ENCODE measurements at regions not wholly inside any gene's neighbourhood (a gene's known extent, or its start where the extent isn't known, plus 50 kb on each side); places are given as distances from the start of the nearest gene placed in this dataset.

- TF ChIP-seq, protein P1, sequence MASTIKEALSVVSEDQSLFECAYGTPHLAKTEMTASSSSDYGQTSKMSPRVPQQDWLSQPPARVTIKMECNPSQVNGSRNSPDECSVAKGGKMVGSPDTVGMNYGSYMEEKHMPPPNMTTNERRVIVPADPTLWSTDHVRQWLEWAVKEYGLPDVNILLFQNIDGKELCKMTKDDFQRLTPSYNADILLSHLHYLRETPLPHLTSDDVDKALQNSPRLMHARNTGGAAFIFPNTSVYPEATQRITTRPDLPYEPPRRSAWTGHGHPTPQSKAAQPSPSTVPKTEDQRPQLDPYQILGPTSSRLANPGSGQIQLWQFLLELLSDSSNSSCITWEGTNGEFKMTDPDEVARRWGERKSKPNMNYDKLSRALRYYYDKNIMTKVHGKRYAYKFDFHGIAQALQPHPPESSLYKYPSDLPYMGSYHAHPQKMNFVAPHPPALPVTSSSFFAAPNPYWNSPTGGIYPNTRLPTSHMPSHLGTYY (CRISPR knock-in tag; IDR thresholded peaks at IDR 0.05) = no peak
- TF ChIP-seq, protein P2, sequence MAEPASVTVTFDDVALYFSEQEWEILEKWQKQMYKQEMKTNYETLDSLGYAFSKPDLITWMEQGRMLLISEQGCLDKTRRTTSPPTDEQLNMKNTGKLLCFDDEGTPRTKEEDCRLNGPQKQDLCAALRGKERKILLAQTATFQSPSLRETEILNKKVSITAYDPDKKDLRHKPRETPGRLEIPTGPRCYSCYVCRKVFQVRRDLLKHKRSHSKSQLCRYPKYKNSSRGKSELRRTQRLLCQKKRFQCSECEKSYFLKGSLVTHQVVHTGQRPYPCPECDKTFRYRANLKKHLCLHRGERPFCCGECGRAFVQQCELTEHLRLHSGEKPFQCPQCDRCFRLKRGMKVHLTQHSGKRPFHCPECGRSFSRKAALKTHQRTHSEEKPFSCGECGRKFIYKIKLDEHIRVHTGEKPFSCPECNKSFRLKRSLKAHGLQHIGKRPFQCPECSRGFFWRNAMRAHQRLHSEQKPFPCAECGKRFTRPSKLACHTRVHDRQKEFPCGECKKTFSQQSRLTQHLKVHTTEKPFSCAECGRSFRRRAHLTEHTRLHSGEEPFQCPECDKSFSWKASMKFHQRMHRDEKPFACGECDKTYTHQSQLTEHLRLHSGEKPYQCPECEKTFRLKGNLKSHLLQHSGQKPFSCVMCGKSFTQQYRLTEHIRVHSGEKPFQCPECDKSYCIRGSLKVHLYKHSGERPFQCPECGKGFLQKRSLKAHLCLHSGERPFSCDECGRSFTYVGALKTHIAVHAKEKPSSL (CRISPR knock-in tag; conservative IDR thresholded peaks at IDR 0.05) = no peak
- no peak for TF ChIP-seq ZNF416 (CRISPR knock-in tag; IDR thresholded peaks at IDR 0.05)
- TF ChIP-seq RELA (CRISPR knock-in tag; IDR thresholded peaks at IDR 0.05; ENCODE audit: borderline replicate concordance) = no peak
- TF ChIP-seq, protein P3, sequence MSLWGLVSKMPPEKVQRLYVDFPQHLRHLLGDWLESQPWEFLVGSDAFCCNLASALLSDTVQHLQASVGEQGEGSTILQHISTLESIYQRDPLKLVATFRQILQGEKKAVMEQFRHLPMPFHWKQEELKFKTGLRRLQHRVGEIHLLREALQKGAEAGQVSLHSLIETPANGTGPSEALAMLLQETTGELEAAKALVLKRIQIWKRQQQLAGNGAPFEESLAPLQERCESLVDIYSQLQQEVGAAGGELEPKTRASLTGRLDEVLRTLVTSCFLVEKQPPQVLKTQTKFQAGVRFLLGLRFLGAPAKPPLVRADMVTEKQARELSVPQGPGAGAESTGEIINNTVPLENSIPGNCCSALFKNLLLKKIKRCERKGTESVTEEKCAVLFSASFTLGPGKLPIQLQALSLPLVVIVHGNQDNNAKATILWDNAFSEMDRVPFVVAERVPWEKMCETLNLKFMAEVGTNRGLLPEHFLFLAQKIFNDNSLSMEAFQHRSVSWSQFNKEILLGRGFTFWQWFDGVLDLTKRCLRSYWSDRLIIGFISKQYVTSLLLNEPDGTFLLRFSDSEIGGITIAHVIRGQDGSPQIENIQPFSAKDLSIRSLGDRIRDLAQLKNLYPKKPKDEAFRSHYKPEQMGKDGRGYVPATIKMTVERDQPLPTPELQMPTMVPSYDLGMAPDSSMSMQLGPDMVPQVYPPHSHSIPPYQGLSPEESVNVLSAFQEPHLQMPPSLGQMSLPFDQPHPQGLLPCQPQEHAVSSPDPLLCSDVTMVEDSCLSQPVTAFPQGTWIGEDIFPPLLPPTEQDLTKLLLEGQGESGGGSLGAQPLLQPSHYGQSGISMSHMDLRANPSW (CRISPR knock-in tag; conservative IDR thresholded peaks at IDR 0.05; ENCODE audit: low read depth) = no peak
- no peak for TF ChIP-seq ZNF219 (CRISPR knock-in tag; IDR thresholded peaks at IDR 0.05; ENCODE audit: borderline replicate concordance)
- no peak for TF ChIP-seq CREM (CRISPR knock-in tag; IDR thresholded peaks at IDR 0.05)
- no peak for TF ChIP-seq ATF1 (CRISPR knock-in tag; IDR thresholded peaks at IDR 0.05)
- no peak for TF ChIP-seq GRHL2 (CRISPR knock-in tag; IDR thresholded peaks at IDR 0.05; ENCODE audit: insufficient replicate concordance, severe bottlenecking)
- TF ChIP-seq, protein P4, sequence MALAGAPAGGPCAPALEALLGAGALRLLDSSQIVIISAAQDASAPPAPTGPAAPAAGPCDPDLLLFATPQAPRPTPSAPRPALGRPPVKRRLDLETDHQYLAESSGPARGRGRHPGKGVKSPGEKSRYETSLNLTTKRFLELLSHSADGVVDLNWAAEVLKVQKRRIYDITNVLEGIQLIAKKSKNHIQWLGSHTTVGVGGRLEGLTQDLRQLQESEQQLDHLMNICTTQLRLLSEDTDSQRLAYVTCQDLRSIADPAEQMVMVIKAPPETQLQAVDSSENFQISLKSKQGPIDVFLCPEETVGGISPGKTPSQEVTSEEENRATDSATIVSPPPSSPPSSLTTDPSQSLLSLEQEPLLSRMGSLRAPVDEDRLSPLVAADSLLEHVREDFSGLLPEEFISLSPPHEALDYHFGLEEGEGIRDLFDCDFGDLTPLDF (CRISPR knock-in tag; IDR thresholded peaks at IDR 0.05) = no peak
Measured at GRCh38 chr1:69103705-69104385, 463.9 kb upstream of the LRRC7 start (continued).

- Mint-ChIP-seq H3K27me3 (ENCODE audit: low read depth) (no peaks in the 10 kb centered on the region; the same call in 1 of the 2 replicates), H3K9me3 (peaks cover 37% of the 10 kb centered on the region), H3K36me3 (peaks cover 29% of the 10 kb centered on the region), H3K4me1 (no peaks in the 10 kb centered on the region), H3K4me3 (no peak overlapping the region), H3K27ac (no peak overlapping the region)
- POLR2A ChIA-PET = no interaction called here
- no peak for DNase-seq (ENCODE audit: low spot score)
- CTCF ChIA-PET = no interaction called here
- ATAC-seq = no peak
- no peak for TF ChIP-seq ZNF263 (CRISPR knock-in tag; IDR thresholded peaks at IDR 0.05; ENCODE audit: low read depth)
- TF ChIP-seq CREM (CRISPR knock-in tag; IDR thresholded peaks at IDR 0.05) = no peak
- TF ChIP-seq ZNF281 (CRISPR knock-in tag; IDR thresholded peaks at IDR 0.05) = no peak
- TF ChIP-seq EMX1 (CRISPR knock-in tag; IDR thresholded peaks at IDR 0.05) = no peak
- no peak for TF ChIP-seq SOX15 (CRISPR knock-in tag; IDR thresholded peaks at IDR 0.05)
- TF ChIP-seq FOXP1 (CRISPR knock-in tag; IDR thresholded peaks at IDR 0.05; ENCODE audit: borderline replicate concordance) = no peak
- TF ChIP-seq, protein P1 (CRISPR knock-in tag; IDR thresholded peaks at IDR 0.05) = no peak
- TF ChIP-seq, protein P5, sequence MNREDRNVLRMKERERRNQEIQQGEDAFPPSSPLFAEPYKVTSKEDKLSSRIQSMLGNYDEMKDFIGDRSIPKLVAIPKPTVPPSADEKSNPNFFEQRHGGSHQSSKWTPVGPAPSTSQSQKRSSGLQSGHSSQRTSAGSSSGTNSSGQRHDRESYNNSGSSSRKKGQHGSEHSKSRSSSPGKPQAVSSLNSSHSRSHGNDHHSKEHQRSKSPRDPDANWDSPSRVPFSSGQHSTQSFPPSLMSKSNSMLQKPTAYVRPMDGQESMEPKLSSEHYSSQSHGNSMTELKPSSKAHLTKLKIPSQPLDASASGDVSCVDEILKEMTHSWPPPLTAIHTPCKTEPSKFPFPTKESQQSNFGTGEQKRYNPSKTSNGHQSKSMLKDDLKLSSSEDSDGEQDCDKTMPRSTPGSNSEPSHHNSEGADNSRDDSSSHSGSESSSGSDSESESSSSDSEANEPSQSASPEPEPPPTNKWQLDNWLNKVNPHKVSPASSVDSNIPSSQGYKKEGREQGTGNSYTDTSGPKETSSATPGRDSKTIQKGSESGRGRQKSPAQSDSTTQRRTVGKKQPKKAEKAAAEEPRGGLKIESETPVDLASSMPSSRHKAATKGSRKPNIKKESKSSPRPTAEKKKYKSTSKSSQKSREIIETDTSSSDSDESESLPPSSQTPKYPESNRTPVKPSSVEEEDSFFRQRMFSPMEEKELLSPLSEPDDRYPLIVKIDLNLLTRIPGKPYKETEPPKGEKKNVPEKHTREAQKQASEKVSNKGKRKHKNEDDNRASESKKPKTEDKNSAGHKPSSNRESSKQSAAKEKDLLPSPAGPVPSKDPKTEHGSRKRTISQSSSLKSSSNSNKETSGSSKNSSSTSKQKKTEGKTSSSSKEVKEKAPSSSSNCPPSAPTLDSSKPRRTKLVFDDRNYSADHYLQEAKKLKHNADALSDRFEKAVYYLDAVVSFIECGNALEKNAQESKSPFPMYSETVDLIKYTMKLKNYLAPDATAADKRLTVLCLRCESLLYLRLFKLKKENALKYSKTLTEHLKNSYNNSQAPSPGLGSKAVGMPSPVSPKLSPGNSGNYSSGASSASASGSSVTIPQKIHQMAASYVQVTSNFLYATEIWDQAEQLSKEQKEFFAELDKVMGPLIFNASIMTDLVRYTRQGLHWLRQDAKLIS (CRISPR knock-in tag; IDR thresholded peaks at IDR 0.05; ENCODE audit: borderline replicate concordance) = no peak
- TF ChIP-seq MLX (CRISPR knock-in tag; IDR thresholded peaks at IDR 0.05) = no peak
- TF ChIP-seq TCF7 (CRISPR knock-in tag; IDR thresholded peaks at IDR 0.05; ENCODE audit: low read depth) = no peak
Measured at GRCh38 chr1:69104894-69105293, 462.8 kb upstream of the LRRC7 start.

All from WTC11 (cell line).